ENCODE measurements at regions not wholly inside any gene's neighbourhood (a gene's known extent, or its start where the extent isn't known, plus 50 kb on each side); places are given as distances from the start of the nearest gene placed in this dataset.

GRCh38 chr7:13288516-13288915, 601.1 kb downstream of the ARL4A start:
- TF ChIP-seq CTCF (IDR thresholded peaks at IDR 0.05) (no peak), EZH2 (IDR thresholded peaks at IDR 0.05; ENCODE audit: borderline replicate concordance, insufficient read depth, low read depth, low read length, poor library complexity, severe bottlenecking) (no peak)
